ENCODE measurements at regions not wholly inside any gene's neighbourhood (a gene's known extent, or its start where the extent isn't known, plus 50 kb on each side); places are given as distances from the start of the nearest gene placed in this dataset.

- Histone ChIP-seq H3K4me2 (ENCODE audit: low read length) (no peak overlapping the region), H3K9ac (ENCODE audit: low read length) (no peak overlapping the region), H3K79me2 (ENCODE audit: low read length) (no peaks in the 10 kb centered on the region), H4K20me1 (ENCODE audit: low read length) (no peaks in the 10 kb centered on the region), H3K36me3 (ENCODE audit: low read depth, low read length) (no peaks in the 10 kb centered on the region), H3K4me3 (ENCODE audit: low read length) (no peak overlapping the region), H3K9me2 (replicated peaks; ENCODE audit: low read length) (0 out of 2 replicates have a peak, but pooled peaks cover 3% of the 10 kb centered on the region), H3K27ac (ENCODE audit: low read length) (no peak overlapping the region), H3F3A (ENCODE audit: low read length, unreplicated experiment) (no peaks in the 10 kb centered on the region), H3K4me1 (ENCODE audit: insufficient read depth, low read length) (no peaks in the 10 kb centered on the region), H3K27me3 (ENCODE audit: low read length) (no peaks in the 10 kb centered on the region), H2AFZ (ENCODE audit: low read length) (no peak overlapping the region), H3K9me3 (ENCODE audit: low read length) (no peaks in the 10 kb centered on the region)
- TF ChIP-seq CTCF (conservative IDR thresholded peaks at IDR 0.05; ENCODE audit: low read depth, low read length) (no peak), EZH2 (IDR thresholded peaks at IDR 0.05; ENCODE audit: low read length, unreplicated experiment) (no peak), EZH2phosphoT487 (IDR thresholded peaks at IDR 0.05; ENCODE audit: borderline replicate concordance, low read length) (no peak)
- no peak for DNase-seq
- POLR2A ChIA-PET (ENCODE audit: unreplicated experiment) = no interaction called here
- no peak for ATAC-seq
- BruUV-seq (replicated peaks) = no TSS peak
- intact Hi-C loops (cut with micrococcal nuclease) = no loop called here
- CTCF ChIA-PET = no interaction called here
Observed at GRCh38 chr6:4377603-4378002, 242.2 kb upstream of the ECI2 start.

GRCh38 chr6:4374216-4374615 is 238.8 kb upstream of the ECI2 start:
- no peak overlapping the region for H3K4me2 ChIP-seq (ENCODE audit: low read length)
- H3K9ac ChIP-seq (ENCODE audit: low read length) = no peak overlapping the region
- no peaks in the 10 kb centered on the region for H4K20me1 ChIP-seq (ENCODE audit: low read length)
- no peak overlapping the region for H2AFZ ChIP-seq (ENCODE audit: low read length)
- no peaks in the 10 kb centered on the region for H3K9me2 ChIP-seq (replicated peaks; ENCODE audit: low read length)
- DNase-seq = no peak
- no peak overlapping the region for H3K27ac ChIP-seq (ENCODE audit: low read length)
- no peaks in the 10 kb centered on the region for H3K27me3 ChIP-seq (ENCODE audit: low read length)
- ATAC-seq = no peak
- TF ChIP-seq CTCF (conservative IDR thresholded peaks at IDR 0.05; ENCODE audit: low read depth, low read length) (no peak), EZH2 (IDR thresholded peaks at IDR 0.05; ENCODE audit: low read length, unreplicated experiment) (no peak), EZH2phosphoT487 (IDR thresholded peaks at IDR 0.05; ENCODE audit: borderline replicate concordance, low read length) (no peak)
- POLR2A ChIA-PET (ENCODE audit: unreplicated experiment) = no interaction called here
- no TSS peak for BruUV-seq (replicated peaks)
- H3K9me3 ChIP-seq (ENCODE audit: low read length) = no peaks in the 10 kb centered on the region
- H3F3A ChIP-seq (ENCODE audit: low read length, unreplicated experiment) = peaks cover 7% of the 10 kb centered on the region
- no peaks in the 10 kb centered on the region for H3K79me2 ChIP-seq (ENCODE audit: low read length)
- no peaks in the 10 kb centered on the region for H3K36me3 ChIP-seq (ENCODE audit: low read depth, low read length)
- CTCF ChIA-PET = no interaction called here
- no peak overlapping the region for H3K4me3 ChIP-seq (ENCODE audit: low read length)
- peaks cover 18% of the 10 kb centered on the region for H3K4me1 ChIP-seq (ENCODE audit: insufficient read depth, low read length)
- intact Hi-C loops (cut with micrococcal nuclease) = no loop called here

GRCh38 chr6:4372866-4373265 is 237.5 kb upstream of the ECI2 start:
- no peaks in the 10 kb centered on the region for H3K36me3 ChIP-seq (ENCODE audit: low read depth, low read length)
- H4K20me1 ChIP-seq (ENCODE audit: low read length) = no peaks in the 10 kb centered on the region
- DNase-seq (no peak), ATAC-seq (no peak)
- intact Hi-C loops (cut with micrococcal nuclease) = no loop called here
- peaks cover 7% of the 10 kb centered on the region for H3F3A ChIP-seq (ENCODE audit: low read length, unreplicated experiment)
- H2AFZ ChIP-seq (ENCODE audit: low read length) = no peak overlapping the region
- H3K9ac ChIP-seq (ENCODE audit: low read length) = no peak overlapping the region
- no peak overlapping the region for H3K4me2 ChIP-seq (ENCODE audit: low read length)
- ChIA-PET POLR2A (ENCODE audit: unreplicated experiment) (no interaction called here), CTCF (no interaction called here)
- peaks cover 26% of the 10 kb centered on the region for H3K4me1 ChIP-seq (ENCODE audit: insufficient read depth, low read length)
- no peaks in the 10 kb centered on the region for H3K79me2 ChIP-seq (ENCODE audit: low read length)
- H3K9me2 ChIP-seq (replicated peaks; ENCODE audit: low read length) = no peaks in the 10 kb centered on the region
- H3K4me3 ChIP-seq (ENCODE audit: low read length) = no peak overlapping the region
- no TSS peak for BruUV-seq (replicated peaks)
- H3K27me3 ChIP-seq (ENCODE audit: low read length) = no peaks in the 10 kb centered on the region
- H3K27ac ChIP-seq (ENCODE audit: low read length) = no peak overlapping the region
- TF ChIP-seq EZH2phosphoT487 (IDR thresholded peaks at IDR 0.05; ENCODE audit: borderline replicate concordance, low read length) = no peak
- no peak for TF ChIP-seq EZH2 (IDR thresholded peaks at IDR 0.05; ENCODE audit: low read length, unreplicated experiment)
- no peak for TF ChIP-seq CTCF (conservative IDR thresholded peaks at IDR 0.05; ENCODE audit: low read depth, low read length)
- H3K9me3 ChIP-seq (ENCODE audit: low read length) = no peaks in the 10 kb centered on the region
